DND-41 (cell line): ENCODE measurements at regions not wholly inside any gene's neighbourhood (a gene's known extent, or its start where the extent isn't known, plus 50 kb on each side); places are given as distances from the start of the nearest gene placed in this dataset.

Experiments
- ATAC-seq: fragments of 200-7000 bp; cut with Tn5 transposase; 3 replicates; pipeline ENCODE4 v1.9.1; 2021; ENCODE audit warnings: low read depth; ENCODE audit not compliant: insufficient read depth
- DNase-seq: peaks from one replicate; pipeline ENCODE4 v3.0.0-alpha.2; 2020
- H2AFZ ChIP-seq: 2 replicates; pipeline ENCODE4 v1.6.0; 2012; ENCODE audit warnings: low read depth, low read length
- H3K27ac ChIP-seq: 2 replicates; pipeline ENCODE4 v1.5.1; 2012; ENCODE audit warnings: low read length, inconsistent platforms
- H3K27me3 ChIP-seq: fragments of 200-600 bp; sonication (generic); 2 replicates; pipeline ENCODE4 v1.6.0; 2012; ENCODE audit warnings: low read length, mild to moderate bottlenecking, inconsistent platforms; ENCODE audit not compliant: insufficient read depth, poor library complexity
- H3K36me3 ChIP-seq: 2 replicates; pipeline ENCODE4 v1.5.1; 2012; ENCODE audit warnings: low read length, inconsistent platforms; ENCODE audit not compliant: insufficient read depth
- H3K4me1 ChIP-seq: 2 replicates; pipeline ENCODE4 v1.5.1; 2012; ENCODE audit warnings: mild to moderate bottlenecking, low read length; ENCODE audit not compliant: insufficient read depth
- H3K4me2 ChIP-seq: 2 replicates; pipeline ENCODE4 v1.6.0; 2012; ENCODE audit warnings: mild to moderate bottlenecking, moderate library complexity, low read length, inconsistent platforms; ENCODE audit not compliant: insufficient read depth
- H3K4me3 ChIP-seq, 2 experiments: fragments of 200-600 bp in 1 of 2; shearing (Covaris generic) in 1 of 2; 2 replicates each; pipeline ENCODE4 v1.5.1; 2012 to 2016; ENCODE audit warnings: inconsistent platforms in 2 of 2, low read length in 2 of 2, mild to moderate bottlenecking in 2 of 2, low read depth in 1 of 2, moderate library complexity in 1 of 2
- H3K79me2 ChIP-seq: 2 replicates; pipeline ENCODE4 v1.6.0; 2012; ENCODE audit warnings: low read length, inconsistent platforms; ENCODE audit not compliant: insufficient read depth
- H3K9ac ChIP-seq: 2 replicates; pipeline ENCODE4 v1.6.0; 2012; ENCODE audit warnings: low read depth, mild to moderate bottlenecking, inconsistent platforms, low read length, moderate library complexity
- H3K9me3 ChIP-seq: 2 replicates; pipeline ENCODE4 v1.5.1; 2012; ENCODE audit warnings: low read length, moderate library complexity, mild to moderate bottlenecking, inconsistent platforms; ENCODE audit not compliant: insufficient read depth, severe bottlenecking
- H4K20me1 ChIP-seq: 2 replicates; pipeline ENCODE4 v1.6.0; 2012; ENCODE audit warnings: low read length; ENCODE audit not compliant: insufficient read depth
- CTCF ChIP-seq: IDR thresholded peaks from 2 replicates; pipeline ENCODE4 v1.5.1; 2012; ENCODE audit warnings: borderline replicate concordance, low read length, moderate library complexity, mild to moderate bottlenecking; ENCODE audit not compliant: poor library complexity, severe bottlenecking; ENCODE audit errors: extremely low read depth
- EZH2 ChIP-seq: IDR thresholded peaks from 3 replicates; pipeline ENCODE4 v1.6.1; 2012; ENCODE audit warnings: borderline replicate concordance, low read depth, mild to moderate bottlenecking, moderate library complexity, low read length, inconsistent platforms; ENCODE audit not compliant: severe bottlenecking

- no peak overlapping the region for H3K4me3 ChIP-seq
- no peaks in the 10 kb centered on the region for H4K20me1 ChIP-seq
- H3K79me2 ChIP-seq = no peaks in the 10 kb centered on the region
- no peaks in the 10 kb centered on the region for H3K36me3 ChIP-seq
- no peak for DNase-seq
- ATAC-seq = no peak
- no peaks in the 10 kb centered on the region for H3K4me1 ChIP-seq
- peaks cover 14% of the 10 kb centered on the region for H3K27me3 ChIP-seq
- H3K4me2 ChIP-seq = no peak overlapping the region
- TF ChIP-seq EZH2 (no peak), CTCF (no peak)
- no peak overlapping the region for H2AFZ ChIP-seq
- no peaks in the 10 kb centered on the region for H3K9me3 ChIP-seq
- H3K9ac ChIP-seq = no peak overlapping the region
- H3K27ac ChIP-seq = no peak overlapping the region
Observed at GRCh38 chr6:106750142-106750918, 121.0 kb downstream of the QRSL1 start.

GRCh38 chr6:106749609-106750008 is 120.2 kb downstream of the QRSL1 start:
- H3K4me1 ChIP-seq = no peaks in the 10 kb centered on the region
- DNase-seq = no peak
- H3K27ac ChIP-seq = no peak overlapping the region
- ATAC-seq = no peak
- no peak overlapping the region for H3K9ac ChIP-seq
- H3K9me3 ChIP-seq = no peaks in the 10 kb centered on the region
- no peaks in the 10 kb centered on the region for H4K20me1 ChIP-seq
- peaks cover 14% of the 10 kb centered on the region for H3K27me3 ChIP-seq
- H2AFZ ChIP-seq = no peak overlapping the region
- H3K36me3 ChIP-seq = no peaks in the 10 kb centered on the region
- no peak for TF ChIP-seq EZH2
- no peak for TF ChIP-seq CTCF
- H3K4me3 ChIP-seq = no peak overlapping the region
- H3K79me2 ChIP-seq = no peaks in the 10 kb centered on the region
- H3K4me2 ChIP-seq = no peak overlapping the region

GRCh38 chr6:106748547-106749207 is 119.3 kb downstream of the QRSL1 start:
- Histone ChIP-seq H3K36me3 (no peaks in the 10 kb centered on the region), H4K20me1 (no peaks in the 10 kb centered on the region), H3K27ac (no peak overlapping the region), H3K9me3 (no peaks in the 10 kb centered on the region), H3K4me3 (no peak overlapping the region), H3K79me2 (no peaks in the 10 kb centered on the region), H2AFZ (no peak overlapping the region), H3K4me1 (no peaks in the 10 kb centered on the region), H3K27me3 (peaks cover 14% of the 10 kb centered on the region), H3K4me2 (no peak overlapping the region), H3K9ac (no peak overlapping the region)
- ATAC-seq = no peak
- peak; percentile 6 for TF ChIP-seq CTCF
- TF ChIP-seq EZH2 = no peak
- no peak for DNase-seq
